ENCODE measurements at regions not wholly inside any gene's neighbourhood (a gene's known extent, or its start where the extent isn't known, plus 50 kb on each side); places are given as distances from the start of the nearest gene placed in this dataset.
A peak's percentile ranks its signal among the peaks of the same experiment; 100 is the strongest.

GRCh38 chr4:20028645-20029044 lies 223.1 kb upstream of the SLIT2 start:
- H3K4me3 ChIP-seq (ENCODE audit: low read depth, low read length), result no peak overlapping the region
- DNase-seq (ENCODE audit: low read depth), result peak; percentile 41
- TF ChIP-seq CTCF (IDR thresholded peaks at IDR 0.05; ENCODE audit: insufficient read depth, low read length, poor library complexity, severe bottlenecking), result no peak

GRCh38 chr4:20026456-20026855 lies 225.2 kb upstream of the SLIT2 start:
- no peaks in the 10 kb centered on the region for H3K27me3 ChIP-seq (ENCODE audit: control insufficient read depth, insufficient read depth, low read length)
- no peak overlapping the region for H3K4me3 ChIP-seq (ENCODE audit: low read depth, low read length)
- H3K36me3 ChIP-seq (ENCODE audit: control insufficient read depth, insufficient read depth, low read length), result no peaks in the 10 kb centered on the region
- no peak for TF ChIP-seq CTCF (IDR thresholded peaks at IDR 0.05; ENCODE audit: insufficient read depth, low read length, poor library complexity, severe bottlenecking)
- no peak for DNase-seq (ENCODE audit: low read depth)

More at GRCh38 chr4:20028645-20029044, 223.1 kb upstream of the SLIT2 start:
- Histone ChIP-seq H3K27me3 (ENCODE audit: control insufficient read depth, insufficient read depth, low read length) (no peaks in the 10 kb centered on the region), H3K36me3 (ENCODE audit: control insufficient read depth, insufficient read depth, low read length) (no peaks in the 10 kb centered on the region)

- H3K36me3 ChIP-seq (ENCODE audit: control insufficient read depth, insufficient read depth, low read length), result no peaks in the 10 kb centered on the region
- DNase-seq (ENCODE audit: low read depth), result no peak
- no peak overlapping the region for H3K4me3 ChIP-seq (ENCODE audit: low read depth, low read length)
- TF ChIP-seq CTCF (IDR thresholded peaks at IDR 0.05; ENCODE audit: insufficient read depth, low read length, poor library complexity, severe bottlenecking), result no peak
- no peaks in the 10 kb centered on the region for H3K27me3 ChIP-seq (ENCODE audit: control insufficient read depth, insufficient read depth, low read length)
Measured at GRCh38 chr4:20022471-20022870, 229.2 kb upstream of the SLIT2 start.

GRCh38 chr4:20020056-20020455 lies 231.6 kb upstream of the SLIT2 start:
- no peak for DNase-seq (ENCODE audit: low read depth)

GRCh38 chr4:20019310-20020015 lies 232.2 kb upstream of the SLIT2 start:
- H3K27me3 ChIP-seq (ENCODE audit: control insufficient read depth, insufficient read depth, low read length), result no peaks in the 10 kb centered on the region
- no peak for TF ChIP-seq CTCF (IDR thresholded peaks at IDR 0.05; ENCODE audit: insufficient read depth, low read length, poor library complexity, severe bottlenecking)
- DNase-seq (ENCODE audit: low read depth), result no peak
- H3K4me3 ChIP-seq (ENCODE audit: low read depth, low read length), result no peak overlapping the region
- H3K36me3 ChIP-seq (ENCODE audit: control insufficient read depth, insufficient read depth, low read length), result no peaks in the 10 kb centered on the region

More at GRCh38 chr4:20020056-20020455, 231.6 kb upstream of the SLIT2 start:
- Histone ChIP-seq H3K4me3 (ENCODE audit: low read depth, low read length) (no peak overlapping the region), H3K27me3 (ENCODE audit: control insufficient read depth, insufficient read depth, low read length) (no peaks in the 10 kb centered on the region), H3K36me3 (ENCODE audit: control insufficient read depth, insufficient read depth, low read length) (no peaks in the 10 kb centered on the region)
- TF ChIP-seq CTCF (IDR thresholded peaks at IDR 0.05; ENCODE audit: insufficient read depth, low read length, poor library complexity, severe bottlenecking), result no peak

- no peaks in the 10 kb centered on the region for H3K36me3 ChIP-seq (ENCODE audit: control insufficient read depth, insufficient read depth, low read length)
- H3K27me3 ChIP-seq (ENCODE audit: control insufficient read depth, insufficient read depth, low read length), result no peaks in the 10 kb centered on the region
- DNase-seq (ENCODE audit: low read depth), result no peak
- H3K4me3 ChIP-seq (ENCODE audit: low read depth, low read length), result no peak overlapping the region
- no peak for TF ChIP-seq CTCF (IDR thresholded peaks at IDR 0.05; ENCODE audit: insufficient read depth, low read length, poor library complexity, severe bottlenecking)
Measured at GRCh38 chr4:20017777-20018115, 234.0 kb upstream of the SLIT2 start.
